A673 (cell line): ENCODE measurements at regions not wholly inside any gene's neighbourhood (a gene's known extent, or its start where the extent isn't known, plus 50 kb on each side); places are given as distances from the start of the nearest gene placed in this dataset.

Source experiments
- BruUV-seq: library from RNA; stranded (reverse); fragments of 400-500 nt; replicated peaks from 2 replicates; lab custom pipeline; 2021; lab: Mats Ljungman, UMichigan
- CTCF ChIA-PET: fragments of 300-600 bp; sonication (Branson Sonifier 250); formaldehyde crosslinking; loops from one replicate; lab custom pipeline; 2022; ENCODE audit warnings: antibody characterized with exemption; lab: Charles Lee
- POLR2A ChIA-PET: fragments of 300-600 bp; sonication (Branson Sonifier 250); formaldehyde crosslinking; loops from one replicate; lab custom pipeline; 2022; ENCODE audit warnings: antibody characterized with exemption; ENCODE audit not compliant: low non-redundant PET; lab: Charles Lee
- DNase-seq: peaks from one replicate; pipeline ENCODE4 v3.0.0-alpha.2; 2015; ENCODE audit warnings: low spot score
- H3K27ac ChIP-seq: fragments of 200-600 bp; sonication (generic); 2 replicates; pipeline ENCODE4 v1.5.1; 2016; ENCODE audit warnings: mixed run types, low read depth, mild to moderate bottlenecking, mixed read lengths, antibody characterized with exemption, low read length; ENCODE audit not compliant: poor library complexity, severe bottlenecking
- H3K27me3 ChIP-seq: fragments of 200-600 bp; sonication (generic); replicated peaks from 2 replicates; pipeline ENCODE4 v1.6.1; 2017; ENCODE audit warnings: mixed run types, low read depth, mild to moderate bottlenecking, mixed read lengths, antibody characterized with exemption, low read length; ENCODE audit not compliant: insufficient read depth, poor library complexity
- H3K36me3 ChIP-seq: fragments of 200-600 bp; sonication (generic); 2 replicates; pipeline ENCODE4 v1.6.1; 2016; ENCODE audit warnings: mixed run types, mild to moderate bottlenecking, mixed read lengths, antibody characterized with exemption, low read length; ENCODE audit not compliant: insufficient read depth, poor library complexity, severe bottlenecking
- H3K4me1 ChIP-seq: fragments of 200-600 bp; sonication (generic); 2 replicates; pipeline ENCODE4 v1.6.1; 2017; ENCODE audit warnings: mixed run types, mild to moderate bottlenecking, mixed read lengths, antibody characterized with exemption, low read length; ENCODE audit not compliant: insufficient read depth, poor library complexity, severe bottlenecking
- H3K4me3 ChIP-seq: fragments of 200-600 bp; sonication (generic); 2 replicates; pipeline ENCODE4 v1.5.1; 2016; ENCODE audit warnings: low read depth, mixed run types, mild to moderate bottlenecking, mixed read lengths, low read length; ENCODE audit not compliant: poor library complexity, severe bottlenecking
- H3K9me3 ChIP-seq: fragments of 200-600 bp; sonication (generic); 2 replicates; pipeline ENCODE4 v1.6.1; 2016; ENCODE audit warnings: mixed run types, low read depth, mild to moderate bottlenecking, mixed read lengths, antibody characterized with exemption, low read length; ENCODE audit not compliant: poor library complexity, severe bottlenecking
- EZH2 ChIP-seq: fragments of 200-600 bp; sonication (generic); IDR thresholded peaks from 2 replicates; pipeline ENCODE4 v1.6.1; 2017; ENCODE audit warnings: borderline replicate concordance, low read depth, mild to moderate bottlenecking, mixed read lengths, antibody characterized with exemption, low read length; ENCODE audit not compliant: poor library complexity, severe bottlenecking
- intact Hi-C: fragments of 100-400 bp; cut with micrococcal nuclease; formaldehyde crosslinking; loops from one replicate; pipeline ENCODE4 v1.10.0; 2022; ENCODE audit not compliant: unreplicated experiment
- TF ChIP-seq, protein P1 (sequence below): fragments of 300-800, 200-600 bp; sonication (generic); conservative IDR thresholded peaks from 2 replicates; pipeline ENCODE4 v1.5.1; 2017; ENCODE audit warnings: low read depth, mild to moderate bottlenecking, antibody characterized with exemption, low read length, moderate library complexity, mixed read lengths

DNA sequence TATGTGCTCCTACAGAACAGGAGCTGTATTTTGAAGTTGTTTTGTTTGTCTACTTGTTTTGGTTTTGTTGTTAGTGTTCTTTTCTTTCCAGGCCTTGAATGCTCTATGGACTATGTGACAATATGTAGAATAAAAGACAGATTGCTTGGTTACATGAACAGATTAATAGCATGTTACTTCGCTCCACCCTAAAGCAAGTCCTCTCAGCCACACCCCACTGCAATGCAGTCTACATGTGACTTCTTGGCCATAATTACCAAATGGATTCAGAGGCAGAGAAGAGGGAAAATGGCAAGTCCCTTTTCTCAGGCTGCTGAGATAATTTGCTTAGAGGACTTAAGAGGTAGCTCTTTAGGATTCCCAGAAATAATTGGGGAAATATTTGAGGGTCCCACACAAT is 123.2 kb upstream of the CYP1B1 start:
- BruUV-seq: no TSS peak
- Histone ChIP-seq H3K4me3 (no peak overlapping the region), H3K27ac (no peak overlapping the region), H3K36me3 (no peaks in the 10 kb centered on the region), H3K9me3 (no peaks in the 10 kb centered on the region), H3K27me3 (no peaks in the 10 kb centered on the region), H3K4me1 (no peaks in the 10 kb centered on the region)
- CTCF ChIA-PET: no interaction called here
- TF ChIP-seq, protein P1, sequence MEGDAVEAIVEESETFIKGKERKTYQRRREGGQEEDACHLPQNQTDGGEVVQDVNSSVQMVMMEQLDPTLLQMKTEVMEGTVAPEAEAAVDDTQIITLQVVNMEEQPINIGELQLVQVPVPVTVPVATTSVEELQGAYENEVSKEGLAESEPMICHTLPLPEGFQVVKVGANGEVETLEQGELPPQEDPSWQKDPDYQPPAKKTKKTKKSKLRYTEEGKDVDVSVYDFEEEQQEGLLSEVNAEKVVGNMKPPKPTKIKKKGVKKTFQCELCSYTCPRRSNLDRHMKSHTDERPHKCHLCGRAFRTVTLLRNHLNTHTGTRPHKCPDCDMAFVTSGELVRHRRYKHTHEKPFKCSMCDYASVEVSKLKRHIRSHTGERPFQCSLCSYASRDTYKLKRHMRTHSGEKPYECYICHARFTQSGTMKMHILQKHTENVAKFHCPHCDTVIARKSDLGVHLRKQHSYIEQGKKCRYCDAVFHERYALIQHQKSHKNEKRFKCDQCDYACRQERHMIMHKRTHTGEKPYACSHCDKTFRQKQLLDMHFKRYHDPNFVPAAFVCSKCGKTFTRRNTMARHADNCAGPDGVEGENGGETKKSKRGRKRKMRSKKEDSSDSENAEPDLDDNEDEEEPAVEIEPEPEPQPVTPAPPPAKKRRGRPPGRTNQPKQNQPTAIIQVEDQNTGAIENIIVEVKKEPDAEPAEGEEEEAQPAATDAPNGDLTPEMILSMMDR: no peak
- TF ChIP-seq EZH2: no peak
- DNase-seq: no peak
- POLR2A ChIA-PET: interaction anchor here (0.6 kb wide), 1 partner anchor 1588 kb away, joined by 3 read pairs; no protein-coding TSS in a partner anchor
- intact Hi-C loops: no loop called here

DNA sequence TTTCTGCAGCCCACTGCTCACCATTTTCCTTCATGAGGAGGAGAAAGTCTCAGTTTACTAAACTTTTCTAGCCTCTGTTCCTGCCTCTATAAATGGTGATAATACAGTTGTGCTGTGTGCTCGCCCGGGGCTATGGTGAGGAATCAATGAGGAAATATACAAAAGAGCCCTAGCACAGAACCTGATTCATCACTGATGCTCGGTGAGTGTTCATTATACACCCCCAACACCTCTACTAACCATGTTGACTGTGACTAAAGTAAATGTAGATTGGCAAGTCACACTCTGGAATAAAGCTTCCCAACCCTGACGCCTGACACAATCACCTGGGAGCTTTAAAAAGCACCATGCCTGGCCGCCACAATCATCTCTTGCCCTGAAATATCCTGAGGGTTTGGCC is 118.8 kb upstream of the CYP1B1 start:
- no TSS peak for BruUV-seq
- ChIA-PET CTCF (no interaction called here), POLR2A (no interaction called here)
- Histone ChIP-seq H3K27me3 (no peaks in the 10 kb centered on the region), H3K4me1 (no peaks in the 10 kb centered on the region), H3K9me3 (no peaks in the 10 kb centered on the region), H3K4me3 (no peak overlapping the region), H3K36me3 (no peaks in the 10 kb centered on the region), H3K27ac (no peak overlapping the region)
- TF ChIP-seq, protein P1: no peak
- no peak for TF ChIP-seq EZH2
- DNase-seq: no peak
- intact Hi-C loops: no loop called here

DNA sequence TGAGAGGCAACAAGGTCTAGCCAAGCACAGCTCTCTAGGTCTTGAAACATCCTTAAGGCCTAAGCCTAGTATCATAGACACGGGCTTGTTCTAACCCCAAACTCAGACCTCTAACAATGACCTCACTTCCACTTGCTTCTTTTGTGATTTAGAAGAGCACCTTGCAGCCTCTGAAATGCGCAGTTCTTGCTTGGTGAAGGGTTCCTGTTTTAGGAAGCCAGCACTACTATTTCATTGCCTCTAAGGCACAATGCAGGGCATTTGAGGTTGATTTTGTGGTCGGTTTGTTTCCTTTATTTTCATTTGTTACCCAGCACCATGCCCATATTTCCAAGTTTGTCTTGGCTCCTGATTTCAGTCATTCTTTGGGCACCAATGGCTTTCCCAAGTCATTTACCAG is 117.0 kb upstream of the CYP1B1 start:
- Histone ChIP-seq H3K27ac (no peak overlapping the region), H3K36me3 (no peaks in the 10 kb centered on the region), H3K4me1 (no peaks in the 10 kb centered on the region), H3K4me3 (no peak overlapping the region), H3K27me3 (no peaks in the 10 kb centered on the region), H3K9me3 (no peaks in the 10 kb centered on the region)
- intact Hi-C loops: no loop called here
- ChIA-PET CTCF (no interaction called here), POLR2A (no interaction called here)
- no TSS peak for BruUV-seq
- DNase-seq: no peak
- TF ChIP-seq, protein P1: no peak
- TF ChIP-seq EZH2: no peak
